Chondrocyte (in vitro differentiated cells): ENCODE measurements at regions not wholly inside any gene's neighbourhood (a gene's known extent, or its start where the extent isn't known, plus 50 kb on each side); places are given as distances from the start of the nearest gene placed in this dataset.

Experiments used
- DNase-seq: peaks from one replicate; pipeline ENCODE4 v3.0.0; 2021; ENCODE audit warnings: mixed read lengths, low spot score
- H3K27ac Mint-ChIP-seq: one replicate; pipeline ENCODE4 v1.8.0; 2021; ENCODE audit warnings: mild to moderate bottlenecking, moderate library complexity, mixed read lengths; ENCODE audit not compliant: unreplicated experiment
- H3K27me3 Mint-ChIP-seq: 2 replicates; pipeline ENCODE4 v1.8.0; 2021; ENCODE audit warnings: low read depth, mixed read lengths
- H3K36me3 Mint-ChIP-seq: 2 replicates; pipeline ENCODE4 v1.8.0; 2021; ENCODE audit warnings: low read depth, mixed read lengths
- H3K4me1 Mint-ChIP-seq: 2 replicates; pipeline ENCODE4 v1.8.0; 2021; ENCODE audit warnings: low read depth, mild to moderate bottlenecking, mixed read lengths
- H3K4me3 Mint-ChIP-seq: one replicate; pipeline ENCODE4 v1.8.0; 2021; ENCODE audit warnings: mild to moderate bottlenecking, moderate library complexity, mixed read lengths; ENCODE audit not compliant: unreplicated experiment
- H3K9me3 Mint-ChIP-seq: 2 replicates; pipeline ENCODE4 v1.8.0; 2021; ENCODE audit warnings: low read depth, mixed read lengths
- TF ChIP-seq, protein P1 (sequence below): fragments of 200-600 bp; sonication (generic); IDR thresholded peaks from 2 replicates; pipeline ENCODE4 v1.5.0; 2021; ENCODE audit warnings: antibody characterized with exemption, mild to moderate bottlenecking, moderate library complexity

DNA sequence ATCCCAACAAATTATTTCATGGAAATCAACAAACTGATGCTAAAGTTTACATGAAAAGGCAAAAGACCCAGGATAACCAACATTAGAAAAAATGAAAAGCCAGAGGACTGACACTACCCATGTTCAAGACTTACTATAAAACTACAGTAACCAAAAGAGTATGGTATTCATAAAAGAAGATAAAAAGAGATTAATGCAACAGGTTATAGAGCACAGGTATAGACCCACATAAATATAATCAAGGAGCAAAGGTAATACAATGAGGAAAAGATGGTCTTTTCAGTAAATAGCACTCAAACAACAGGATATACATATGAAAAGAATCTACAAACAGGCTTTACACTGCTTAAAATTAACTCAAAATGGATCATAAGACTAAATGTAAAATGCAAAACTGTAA, 1342.7 kb downstream of the UQCRFS1 start:
- Mint-ChIP-seq H3K27ac (no peak overlapping the region), H3K4me1 (no peaks in the 10 kb centered on the region), H3K27me3 (no peaks in the 10 kb centered on the region), H3K4me3 (no peak overlapping the region), H3K9me3 (peaks cover 13% of the 10 kb centered on the region), H3K36me3 (no peaks in the 10 kb centered on the region)
- DNase-seq, result no peak
- TF ChIP-seq, protein P1, sequence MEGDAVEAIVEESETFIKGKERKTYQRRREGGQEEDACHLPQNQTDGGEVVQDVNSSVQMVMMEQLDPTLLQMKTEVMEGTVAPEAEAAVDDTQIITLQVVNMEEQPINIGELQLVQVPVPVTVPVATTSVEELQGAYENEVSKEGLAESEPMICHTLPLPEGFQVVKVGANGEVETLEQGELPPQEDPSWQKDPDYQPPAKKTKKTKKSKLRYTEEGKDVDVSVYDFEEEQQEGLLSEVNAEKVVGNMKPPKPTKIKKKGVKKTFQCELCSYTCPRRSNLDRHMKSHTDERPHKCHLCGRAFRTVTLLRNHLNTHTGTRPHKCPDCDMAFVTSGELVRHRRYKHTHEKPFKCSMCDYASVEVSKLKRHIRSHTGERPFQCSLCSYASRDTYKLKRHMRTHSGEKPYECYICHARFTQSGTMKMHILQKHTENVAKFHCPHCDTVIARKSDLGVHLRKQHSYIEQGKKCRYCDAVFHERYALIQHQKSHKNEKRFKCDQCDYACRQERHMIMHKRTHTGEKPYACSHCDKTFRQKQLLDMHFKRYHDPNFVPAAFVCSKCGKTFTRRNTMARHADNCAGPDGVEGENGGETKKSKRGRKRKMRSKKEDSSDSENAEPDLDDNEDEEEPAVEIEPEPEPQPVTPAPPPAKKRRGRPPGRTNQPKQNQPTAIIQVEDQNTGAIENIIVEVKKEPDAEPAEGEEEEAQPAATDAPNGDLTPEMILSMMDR, result no peak

DNA sequence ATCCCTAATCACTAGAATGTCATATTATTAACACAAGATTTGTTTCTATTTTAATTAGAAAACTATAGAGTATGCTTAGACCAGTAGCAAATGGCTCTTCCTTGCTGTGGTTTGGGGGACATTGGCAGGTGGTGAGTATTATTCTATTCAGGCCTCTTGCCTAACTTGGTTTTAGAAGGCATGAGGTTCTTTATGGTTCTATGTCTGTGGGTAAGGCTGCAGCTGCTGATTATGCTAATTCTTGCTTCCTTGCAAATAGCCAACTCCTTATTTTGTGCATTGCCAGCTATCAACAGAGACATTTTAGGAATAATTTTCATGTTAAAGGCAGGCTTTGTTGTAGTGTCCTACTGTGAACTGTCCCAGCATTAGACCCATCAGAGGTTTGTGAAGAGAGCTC, 1344.9 kb downstream of the UQCRFS1 start:
- peaks cover 16% of the 10 kb centered on the region for H3K9me3 Mint-ChIP-seq
- DNase-seq, result no peak
- no peak overlapping the region for H3K27ac Mint-ChIP-seq
- no peaks in the 10 kb centered on the region for H3K27me3 Mint-ChIP-seq
- H3K4me1 Mint-ChIP-seq, result no peaks in the 10 kb centered on the region
- H3K4me3 Mint-ChIP-seq, result no peak overlapping the region
- TF ChIP-seq, protein P1, result no peak
- no peaks in the 10 kb centered on the region for H3K36me3 Mint-ChIP-seq

DNA sequence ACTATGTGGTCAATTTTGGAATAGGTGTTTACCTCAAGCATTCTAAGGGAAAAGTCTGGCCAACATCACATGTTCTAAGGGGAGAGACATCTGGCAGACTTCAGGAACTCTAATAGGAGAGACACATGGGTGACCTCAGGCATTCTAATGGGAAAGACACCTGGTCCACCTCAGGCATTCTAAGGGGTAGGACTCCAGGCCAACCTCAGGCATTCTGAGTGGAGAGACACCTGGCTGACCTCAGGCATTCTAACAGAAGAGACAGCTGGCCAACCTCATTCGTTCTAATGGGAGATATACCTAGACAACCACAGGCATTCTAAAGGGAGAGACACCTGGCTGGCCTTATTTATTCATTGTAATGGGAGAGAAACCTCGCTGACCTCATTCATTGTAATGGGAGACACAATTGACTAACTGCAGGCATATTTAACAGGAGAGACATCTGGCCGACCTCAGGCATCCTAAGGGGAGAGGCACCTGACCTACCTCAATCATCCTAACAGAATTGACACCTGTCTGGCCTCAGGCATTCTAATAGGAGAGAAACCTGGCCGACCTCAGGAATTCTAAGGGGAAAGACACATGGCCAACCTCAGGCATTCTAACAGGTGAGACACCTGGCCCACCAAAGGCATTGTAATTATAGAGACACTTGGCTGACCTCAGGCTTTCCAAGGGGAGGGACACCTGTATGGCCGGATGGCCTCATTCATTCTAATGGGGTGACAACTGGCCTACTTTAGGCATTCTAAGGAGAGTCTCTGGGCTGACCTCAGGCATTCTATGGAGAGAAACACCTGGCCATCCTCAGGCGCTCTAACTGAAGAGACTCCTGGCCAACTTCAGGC, 1346.8 kb downstream of the UQCRFS1 start:
- Mint-ChIP-seq H3K4me3 (no peak overlapping the region), H3K27ac (no peak overlapping the region), H3K27me3 (no peaks in the 10 kb centered on the region), H3K36me3 (no peaks in the 10 kb centered on the region), H3K4me1 (no peaks in the 10 kb centered on the region), H3K9me3 (peaks cover 23% of the 10 kb centered on the region)
- TF ChIP-seq, protein P1, result no peak
- no peak for DNase-seq

DNA sequence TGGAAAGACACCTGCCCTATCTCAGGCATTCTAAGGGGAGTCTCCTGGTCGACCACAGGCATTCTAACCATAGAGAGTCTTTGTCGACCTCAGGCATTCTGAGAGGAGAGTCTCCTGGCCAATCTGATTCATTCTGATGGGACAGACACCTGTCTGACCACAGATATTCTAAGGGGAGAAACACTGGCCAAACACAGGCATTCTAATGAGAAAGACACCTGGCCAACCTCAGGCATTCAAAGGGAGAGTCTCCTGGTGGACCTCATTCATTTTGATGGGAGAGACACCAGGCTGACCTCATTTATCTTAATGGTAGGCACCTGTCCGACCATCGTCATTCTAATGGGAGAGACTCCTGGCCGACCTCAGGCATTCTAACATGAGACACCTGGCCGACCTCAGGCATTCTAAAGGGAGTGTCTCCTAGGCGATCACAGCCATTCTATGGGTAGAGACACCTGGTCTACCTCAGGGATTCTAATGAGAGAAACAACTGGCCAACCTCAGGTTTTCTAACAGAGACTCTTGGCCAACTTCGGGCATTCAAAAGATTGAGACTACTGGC, 1351.5 kb downstream of the UQCRFS1 start:
- Mint-ChIP-seq H3K36me3 (peaks cover 1% of the 10 kb centered on the region), H3K9me3 (peaks cover 64% of the 10 kb centered on the region), H3K27ac (no peak overlapping the region), H3K4me1 (no peaks in the 10 kb centered on the region), H3K4me3 (no peak overlapping the region), H3K27me3 (no peaks in the 10 kb centered on the region)
- TF ChIP-seq, protein P1, result no peak
- no peak for DNase-seq

DNA sequence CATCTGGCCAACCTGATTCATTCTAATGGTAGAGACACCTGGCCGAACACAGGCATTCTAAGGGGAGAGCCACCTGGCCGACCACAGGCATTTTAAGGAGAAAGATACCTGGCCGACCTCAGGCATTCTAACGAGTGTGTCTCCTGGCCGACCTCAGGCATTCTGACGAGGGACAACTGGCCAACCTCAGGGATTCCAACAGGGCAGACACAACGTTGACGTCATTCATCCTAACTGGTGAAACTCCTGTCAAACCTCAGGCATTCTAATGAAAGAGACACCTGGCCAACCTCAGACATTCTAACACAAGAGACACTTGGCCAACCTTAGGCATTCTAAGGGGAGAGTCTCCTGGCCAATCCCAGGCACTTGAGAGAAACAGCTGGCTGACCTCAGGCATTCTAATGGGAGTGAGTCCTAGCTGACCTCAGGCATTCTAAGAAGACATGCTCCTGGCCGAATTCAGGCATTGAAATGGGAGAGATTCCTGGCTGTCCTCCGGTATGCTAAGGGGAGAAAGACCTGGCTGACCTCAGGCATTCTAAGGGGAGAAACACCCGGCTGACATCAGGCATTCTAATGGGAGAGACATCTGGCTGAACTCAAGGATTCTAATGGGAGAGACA, 1352.5 kb downstream of the UQCRFS1 start:
- Mint-ChIP-seq H3K4me1 (no peaks in the 10 kb centered on the region), H3K4me3 (no peak overlapping the region), H3K27ac (no peak overlapping the region), H3K9me3 (peaks cover 67% of the 10 kb centered on the region), H3K27me3 (no peaks in the 10 kb centered on the region), H3K36me3 (peaks cover 1% of the 10 kb centered on the region)
- no peak for DNase-seq
- TF ChIP-seq, protein P1, result no peak
